HG02759 (cell line): ENCODE measurements at regions not wholly inside any gene's neighbourhood (a gene's known extent, or its start where the extent isn't known, plus 50 kb on each side); places are given as distances from the start of the nearest gene placed in this dataset.
"Not testable (repeated sequence)": the region's sequence is repeated elsewhere in the genome, so short reads cannot be mapped to it uniquely, and the experiment has no call there.

Source experiments
- ATAC-seq: cut with Tn5 transposase; IDR thresholded peaks from one replicate; pipeline ENCODE4 v1.9.1; 2021; ENCODE audit warnings: mild to moderate bottlenecking, moderate library complexity; ENCODE audit not compliant: unreplicated experiment

- no peak for ATAC-seq
Observed at GRCh38 chr18:29930231-29930630, 1112.3 kb downstream of the DSC3 start.

- no peak for ATAC-seq
Observed at GRCh38 chr18:29928081-29928480, 1114.5 kb downstream of the DSC3 start.

GRCh38 chr18:29925566-29925965 is 1117.0 kb downstream of the DSC3 start:
- no peak for ATAC-seq

GRCh38 chr18:29912351-29912750 is 1130.2 kb downstream of the DSC3 start:
- ATAC-seq, result no peak

- ATAC-seq, result no peak
Observed at GRCh38 chr18:29892960-29893558, 1149.5 kb downstream of the DSC3 start.

GRCh38 chr18:29883114-29883513 is 1159.4 kb downstream of the DSC3 start:
- no peak for ATAC-seq

- ATAC-seq, result no peak
Observed at GRCh38 chr18:29882620-29883019, 1159.9 kb downstream of the DSC3 start.

GRCh38 chr18:29879763-29880162 is 1162.8 kb downstream of the DSC3 start:
- ATAC-seq, result no peak

GRCh38 chr18:29874519-29875098 is 1167.9 kb downstream of the DSC3 start:
- ATAC-seq, result peak; percentile 57

- no peak for ATAC-seq
Observed at GRCh38 chr18:29873211-29873610, 1169.3 kb downstream of the DSC3 start.

- no peak for ATAC-seq
Observed at GRCh38 chr18:29871246-29871645, 1171.3 kb downstream of the DSC3 start.

GRCh38 chr18:29862824-29863223 is 1179.7 kb downstream of the DSC3 start:
- no peak for ATAC-seq

GRCh38 chr18:29855637-29856036 is 1186.9 kb downstream of the DSC3 start:
- no peak for ATAC-seq

- no peak for ATAC-seq
Observed at GRCh38 chr18:29853126-29853525, 1189.4 kb downstream of the DSC3 start.

- no peak for ATAC-seq
Observed at GRCh38 chr18:29849144-29849543, 1193.4 kb downstream of the DSC3 start.

GRCh38 chr18:29841631-29842030 is 1200.9 kb downstream of the DSC3 start:
- ATAC-seq, result no peak

GRCh38 chr18:29840089-29840488 is 1202.5 kb downstream of the DSC3 start:
- ATAC-seq, result no peak

- not testable (repeated sequence) for ATAC-seq
Observed at GRCh38 chr18:29838961-29839360, 1203.6 kb downstream of the DSC3 start.

GRCh38 chr18:29838556-29838955 is 1204.0 kb downstream of the DSC3 start:
- ATAC-seq, result no peak

- ATAC-seq, result no peak
Observed at GRCh38 chr18:29823671-29824070, 1218.9 kb downstream of the DSC3 start.

GRCh38 chr18:29821544-29821943 is 1221.0 kb downstream of the DSC3 start:
- ATAC-seq, result no peak

- no peak for ATAC-seq
Observed at GRCh38 chr18:29811519-29811918, 1231.0 kb downstream of the DSC3 start.

GRCh38 chr18:29780816-29781215 is 1261.7 kb downstream of the DSC3 start:
- no peak for ATAC-seq
